ENCODE measurements at regions not wholly inside any gene's neighbourhood (a gene's known extent, or its start where the extent isn't known, plus 50 kb on each side); places are given as distances from the start of the nearest gene placed in this dataset.

DNA sequence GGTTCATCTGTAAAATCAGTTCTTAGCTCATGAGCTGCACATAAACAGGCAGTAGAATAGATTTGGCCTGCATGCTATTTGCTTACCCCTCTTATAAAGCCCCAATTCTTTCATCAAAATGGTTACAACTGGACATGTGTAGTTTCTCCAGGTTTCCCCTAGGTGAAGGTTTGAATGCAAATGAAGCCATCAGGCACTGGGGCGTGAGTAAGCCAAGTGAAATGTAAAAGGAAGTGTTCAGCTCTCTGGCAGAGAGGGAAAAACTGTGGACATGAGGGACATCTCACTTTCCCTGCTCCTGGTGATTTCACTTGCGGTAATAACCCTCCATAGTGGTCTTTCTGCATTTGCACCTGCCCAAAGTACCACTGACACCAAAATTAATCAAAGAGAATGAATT lies 1402.3 kb upstream of the LRRTM1 start:
- TF ChIP-seq, protein P1, sequence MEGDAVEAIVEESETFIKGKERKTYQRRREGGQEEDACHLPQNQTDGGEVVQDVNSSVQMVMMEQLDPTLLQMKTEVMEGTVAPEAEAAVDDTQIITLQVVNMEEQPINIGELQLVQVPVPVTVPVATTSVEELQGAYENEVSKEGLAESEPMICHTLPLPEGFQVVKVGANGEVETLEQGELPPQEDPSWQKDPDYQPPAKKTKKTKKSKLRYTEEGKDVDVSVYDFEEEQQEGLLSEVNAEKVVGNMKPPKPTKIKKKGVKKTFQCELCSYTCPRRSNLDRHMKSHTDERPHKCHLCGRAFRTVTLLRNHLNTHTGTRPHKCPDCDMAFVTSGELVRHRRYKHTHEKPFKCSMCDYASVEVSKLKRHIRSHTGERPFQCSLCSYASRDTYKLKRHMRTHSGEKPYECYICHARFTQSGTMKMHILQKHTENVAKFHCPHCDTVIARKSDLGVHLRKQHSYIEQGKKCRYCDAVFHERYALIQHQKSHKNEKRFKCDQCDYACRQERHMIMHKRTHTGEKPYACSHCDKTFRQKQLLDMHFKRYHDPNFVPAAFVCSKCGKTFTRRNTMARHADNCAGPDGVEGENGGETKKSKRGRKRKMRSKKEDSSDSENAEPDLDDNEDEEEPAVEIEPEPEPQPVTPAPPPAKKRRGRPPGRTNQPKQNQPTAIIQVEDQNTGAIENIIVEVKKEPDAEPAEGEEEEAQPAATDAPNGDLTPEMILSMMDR (IDR thresholded peaks at IDR 0.05; ENCODE audit: control extremely low read depth, extremely low read depth, low read depth, missing control alignments): no peak
- ChIA-PET CTCF (interaction anchor here (1.8 kb wide), 1 partner anchor 12 kb away, joined by 4 read pairs; no protein-coding TSS in a partner anchor), POLR2A (no interaction called here)
- DNase-seq (ENCODE audit: extremely low spot score): no peak

DNA sequence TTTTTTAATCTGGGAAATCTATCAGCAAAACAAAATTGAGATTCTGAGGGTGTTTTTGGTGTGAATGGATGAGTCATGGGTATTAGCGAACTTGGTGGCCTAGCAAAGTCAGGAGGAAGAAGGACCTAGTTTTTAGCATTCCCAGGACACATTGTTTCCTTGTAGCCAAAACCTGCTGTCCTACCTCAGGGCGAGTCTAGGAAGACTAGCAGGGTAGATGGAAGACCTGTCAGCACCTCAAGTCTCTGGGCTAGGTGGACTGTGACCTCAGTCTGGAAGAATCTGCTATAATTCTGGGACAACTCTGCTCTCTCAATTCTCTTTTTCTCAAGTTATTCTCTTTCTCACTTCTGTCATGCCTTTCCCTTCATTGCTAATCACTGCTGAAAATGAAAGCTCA lies 1399.3 kb upstream of the LRRTM1 start:
- CTCF ChIA-PET: no interaction called here
- DNase-seq (ENCODE audit: extremely low spot score): no peak
- POLR2A ChIA-PET: no interaction called here
- TF ChIP-seq, protein P1 (IDR thresholded peaks at IDR 0.05; ENCODE audit: control extremely low read depth, extremely low read depth, low read depth, missing control alignments): no peak

DNA sequence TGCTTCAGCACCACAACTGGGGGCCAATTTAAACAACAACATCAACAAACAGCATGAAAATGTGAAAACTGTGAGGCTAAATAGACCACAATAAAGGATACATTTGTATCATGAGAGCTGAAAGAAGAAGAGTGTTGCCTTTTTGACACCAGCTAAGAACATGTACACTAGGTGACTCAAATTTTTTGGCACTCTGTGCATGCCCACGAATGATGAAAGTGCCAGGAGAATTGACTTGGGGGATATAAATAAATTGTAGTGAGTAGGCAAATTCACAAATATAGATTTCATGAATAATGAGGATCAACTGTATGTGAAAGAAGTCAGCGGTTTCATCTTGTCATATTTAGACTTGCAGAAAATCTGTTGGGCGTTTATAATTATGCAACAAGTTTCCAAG lies 1388.0 kb upstream of the LRRTM1 start:
- DNase-seq (ENCODE audit: extremely low spot score): no peak
- TF ChIP-seq, protein P1 (IDR thresholded peaks at IDR 0.05; ENCODE audit: control extremely low read depth, extremely low read depth, low read depth, missing control alignments): no peak
- ChIA-PET CTCF (no interaction called here), POLR2A (no interaction called here)

GRCh38 chr2:81675641-81676040 lies 1371.1 kb upstream of the LRRTM1 start:
- TF ChIP-seq, protein P1 (IDR thresholded peaks at IDR 0.05; ENCODE audit: control extremely low read depth, extremely low read depth, low read depth, missing control alignments): no peak
- POLR2A ChIA-PET: no interaction called here
- CTCF ChIA-PET: interaction anchor here (1.5 kb wide), 1 partner anchor 15 kb away, joined by 3 read pairs; no protein-coding TSS in a partner anchor
- no peak for DNase-seq (ENCODE audit: extremely low spot score)

- no peak for DNase-seq (ENCODE audit: extremely low spot score)
- TF ChIP-seq, protein P1 (IDR thresholded peaks at IDR 0.05; ENCODE audit: control extremely low read depth, extremely low read depth, low read depth, missing control alignments): no peak
- ChIA-PET POLR2A (no interaction called here), CTCF (no interaction called here)
Observed at GRCh38 chr2:81672923-81673322, 1368.4 kb upstream of the LRRTM1 start.

DNA sequence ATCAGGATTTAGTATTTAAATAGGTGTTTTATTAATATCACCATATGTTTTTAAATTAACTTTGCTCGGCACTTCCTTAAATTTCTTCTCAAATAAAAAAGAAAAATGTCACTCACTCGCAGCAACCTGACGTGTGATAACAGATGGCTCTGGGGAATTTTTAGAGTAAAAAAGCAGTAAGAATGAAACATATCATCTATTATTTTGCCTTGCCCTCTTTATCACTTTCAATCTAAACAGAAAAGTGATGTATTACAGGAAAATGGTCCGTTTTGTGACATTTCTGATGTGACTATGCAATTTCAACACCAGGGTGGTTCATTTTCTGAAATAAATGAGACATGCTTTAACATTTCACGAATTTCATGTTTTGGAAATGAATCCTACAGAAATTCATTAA lies 1368.0 kb upstream of the LRRTM1 start:
- TF ChIP-seq, protein P1 (IDR thresholded peaks at IDR 0.05; ENCODE audit: control extremely low read depth, extremely low read depth, low read depth, missing control alignments): no peak
- ChIA-PET POLR2A (no interaction called here), CTCF (interaction anchor here (1.5 kb wide), 1 partner anchor 11 kb away, joined by 3 read pairs; no protein-coding TSS in a partner anchor)
- DNase-seq (ENCODE audit: extremely low spot score): no peak

- TF ChIP-seq, protein P1 (IDR thresholded peaks at IDR 0.05; ENCODE audit: control extremely low read depth, extremely low read depth, low read depth, missing control alignments): no peak
- DNase-seq (ENCODE audit: extremely low spot score): no peak
- ChIA-PET CTCF (no interaction called here), POLR2A (no interaction called here)
Observed at GRCh38 chr2:81670885-81671284, 1366.3 kb upstream of the LRRTM1 start.
